IMR-90 (cell line): ENCODE measurements at regions not wholly inside any gene's neighbourhood (a gene's known extent, or its start where the extent isn't known, plus 50 kb on each side); places are given as distances from the start of the nearest gene placed in this dataset.

ENCODE experiments used
- ATAC-seq: fragments of 200-7000 bp; cut with Tn5 transposase; 2 replicates; pipeline ENCODE4 v1.9.1; 2020; ENCODE audit warnings: low read depth, mild to moderate bottlenecking, moderate library complexity
- BruUV-seq: library from RNA; stranded (reverse); fragments of 400-500 nt; replicated peaks from 2 replicates; lab custom pipeline; 2021; lab: Mats Ljungman, UMichigan
- CTCF ChIA-PET: fragments of 300-600 bp; formaldehyde crosslinking; extraction: SDS; loops from one replicate; lab custom pipeline; 2021; ENCODE audit warnings: antibody characterized with exemption; lab: Yijun Ruan, JAX
- POLR2A ChIA-PET: fragments of 300-600 bp; sonication (Branson Sonifier 250); formaldehyde crosslinking; loops from one replicate; lab custom pipeline; 2022; ENCODE audit warnings: antibody characterized with exemption; ENCODE audit not compliant: unreplicated experiment; lab: Charles Lee
- DNase-seq: peaks from one replicate; pipeline ENCODE4 v3.0.0; 2013
- H2AFZ ChIP-seq: replicated peaks from 2 replicates; pipeline ENCODE3; 2013; ENCODE audit warnings: low read length, mild to moderate bottlenecking; ENCODE audit not compliant: poor library complexity
- H2AK5ac ChIP-seq: 2 replicates; pipeline ENCODE4 v1.6.1; 2013; ENCODE audit warnings: low read depth, low read length, inconsistent platforms
- H2AK9ac ChIP-seq: replicated peaks from 2 replicates; pipeline ENCODE3; 2013; ENCODE audit warnings: mild to moderate bottlenecking, low read depth, low read length, moderate library complexity; ENCODE audit not compliant: poor library complexity
- H2BK120ac ChIP-seq: 2 replicates; pipeline ENCODE4 v1.6.1; 2013; ENCODE audit warnings: low read depth, low read length, inconsistent platforms
- H2BK15ac ChIP-seq: 3 replicates; pipeline ENCODE4 v1.6.1; 2013; ENCODE audit warnings: low read depth, low read length, inconsistent platforms
- H2BK20ac ChIP-seq: 2 replicates; pipeline ENCODE4 v1.6.1; 2013; ENCODE audit warnings: low read depth, mild to moderate bottlenecking, inconsistent platforms, low read length, moderate library complexity
- H2BK5ac ChIP-seq: 2 replicates; pipeline ENCODE4 v1.6.1; 2013; ENCODE audit warnings: mild to moderate bottlenecking, low read depth, low read length, inconsistent platforms; ENCODE audit not compliant: poor library complexity, severe bottlenecking
- H3K14ac ChIP-seq: replicated peaks from 2 replicates; pipeline ENCODE4 v1.6.1; 2013; ENCODE audit warnings: low read depth, low read length, inconsistent platforms
- H3K18ac ChIP-seq: 2 replicates; pipeline ENCODE4 v1.6.1; 2013; ENCODE audit warnings: low read depth, low read length, control low read depth
- H3K23ac ChIP-seq: 2 replicates; pipeline ENCODE4 v1.6.1; 2013; ENCODE audit warnings: low read depth, low read length, inconsistent platforms
- H3K27ac ChIP-seq: 2 replicates; pipeline ENCODE4 v1.5.1; 2013; ENCODE audit warnings: mild to moderate bottlenecking, control low read depth, low read length; ENCODE audit not compliant: insufficient read depth
- H3K27me3 ChIP-seq: 2 replicates; pipeline ENCODE4 v1.6.1; 2013; ENCODE audit warnings: low read length; ENCODE audit not compliant: control insufficient read depth, insufficient read depth
- H3K36me3 ChIP-seq: 2 replicates; pipeline ENCODE4 v1.6.1; 2013; ENCODE audit warnings: low read length, mixed read lengths; ENCODE audit not compliant: control insufficient read depth, insufficient read depth
- H3K4ac ChIP-seq: 2 replicates; pipeline ENCODE4 v1.6.1; 2013; ENCODE audit warnings: low read depth, low read length, inconsistent platforms
- H3K4me1 ChIP-seq: 2 replicates; pipeline ENCODE4 v1.6.1; 2013; ENCODE audit warnings: low read length, mixed read lengths; ENCODE audit not compliant: control insufficient read depth, insufficient read depth
- H3K4me2 ChIP-seq: 2 replicates; pipeline ENCODE4 v1.6.1; 2013; ENCODE audit warnings: low read depth, mild to moderate bottlenecking, control low read depth, low read length, moderate library complexity
- H3K4me3 ChIP-seq: 2 replicates; pipeline ENCODE4 v1.5.1; 2013; ENCODE audit warnings: low read depth, mild to moderate bottlenecking, control low read depth, low read length, moderate library complexity; ENCODE audit not compliant: insufficient read depth
- H3K56ac ChIP-seq: 2 replicates; pipeline ENCODE4 v1.6.1; 2013; ENCODE audit warnings: low read length, inconsistent platforms; ENCODE audit not compliant: insufficient read depth; ENCODE audit errors: extremely low read depth
- H3K79me1 ChIP-seq, 2 experiments: 2 replicates each; pipeline ENCODE4 v1.6.1; 2013; ENCODE audit warnings: low read length in 2 of 2, inconsistent platforms in 1 of 2, low read depth in 1 of 2
- H3K9ac ChIP-seq: 2 replicates; pipeline ENCODE4 v1.6.1; 2013; ENCODE audit warnings: low read depth, low read length, control low read depth
- H3K9me1 ChIP-seq: 2 replicates; pipeline ENCODE4 v1.6.1; 2013; ENCODE audit warnings: low read length, inconsistent platforms; ENCODE audit not compliant: insufficient read depth
- H3K9me3 ChIP-seq: 2 replicates; pipeline ENCODE4 v1.6.1; 2013; ENCODE audit warnings: low read length; ENCODE audit not compliant: control insufficient read depth, insufficient read depth
- H4K20me1 ChIP-seq: 2 replicates; pipeline ENCODE4 v1.6.1; 2013; ENCODE audit warnings: low read length, inconsistent platforms; ENCODE audit not compliant: insufficient read depth
- H4K5ac ChIP-seq: 2 replicates; pipeline ENCODE4 v1.6.1; 2013; ENCODE audit warnings: mild to moderate bottlenecking, low read depth, low read length, control low read depth
- H4K8ac ChIP-seq, 2 experiments: 2 replicates each; pipeline ENCODE4 v1.6.1; 2013; ENCODE audit warnings: low read depth in 2 of 2, low read length in 2 of 2, control low read depth in 1 of 2, inconsistent platforms in 1 of 2
- H4K91ac ChIP-seq: 2 replicates; pipeline ENCODE4 v1.6.1; 2013; ENCODE audit warnings: low read depth, low read length, inconsistent platforms; ENCODE audit not compliant: insufficient read depth
- BHLHE40 ChIP-seq: fragments of 150-350 bp; IDR thresholded peaks from 2 replicates; pipeline ENCODE4 v1.6.1; 2016; ENCODE audit warnings: mild to moderate bottlenecking, low read depth, low read length
- CEBPB ChIP-seq: IDR thresholded peaks from 2 replicates; pipeline ENCODE4 v1.6.1; 2012; ENCODE audit warnings: low read depth, low read length, improper control_type of control experiment
- CHD1 ChIP-seq: IDR thresholded peaks from 2 replicates; pipeline ENCODE4 v1.6.1; 2012; ENCODE audit warnings: low read depth, low read length, improper control_type of control experiment
- ELK1 ChIP-seq: fragments of 150-350 bp; IDR thresholded peaks from 2 replicates; pipeline ENCODE4 v1.6.1; 2016; ENCODE audit warnings: low read depth, mild to moderate bottlenecking, low read length, moderate library complexity, borderline replicate concordance
- FOS ChIP-seq: fragments of 150-350 bp; IDR thresholded peaks from 2 replicates; pipeline ENCODE4 v1.6.1; 2016; ENCODE audit warnings: low read depth, low read length
- MAFK ChIP-seq: IDR thresholded peaks from 2 replicates; pipeline ENCODE4 v1.6.1; 2012; ENCODE audit warnings: low read depth, low read length, improper control_type of control experiment
- MAZ ChIP-seq: IDR thresholded peaks from 2 replicates; pipeline ENCODE4 v1.6.1; 2012; ENCODE audit warnings: low read depth, mild to moderate bottlenecking, low read length, improper control_type of control experiment, moderate library complexity, borderline replicate concordance
- MXI1 ChIP-seq: IDR thresholded peaks from 2 replicates; pipeline ENCODE4 v1.6.1; 2012; ENCODE audit warnings: low read depth, mild to moderate bottlenecking, low read length, moderate library complexity, borderline replicate concordance
- NFE2L2 ChIP-seq: fragments of 150-350 bp; IDR thresholded peaks from 2 replicates; pipeline ENCODE4 v1.6.1; 2016; ENCODE audit warnings: low read depth, mild to moderate bottlenecking, low read length
- POLR2A ChIP-seq: IDR thresholded peaks from 2 replicates; pipeline ENCODE4 v1.6.1; 2012; ENCODE audit warnings: mild to moderate bottlenecking, low read depth, low read length
- RAD21 ChIP-seq: IDR thresholded peaks from 2 replicates; pipeline ENCODE4 v1.6.1; 2012; ENCODE audit warnings: low read length, improper control_type of control experiment
- RCOR1 ChIP-seq: IDR thresholded peaks from 2 replicates; pipeline ENCODE4 v1.6.1; 2012; ENCODE audit warnings: mild to moderate bottlenecking, low read length, improper control_type of control experiment; ENCODE audit not compliant: insufficient replicate concordance
- RFX5 ChIP-seq: IDR thresholded peaks from 2 replicates; pipeline ENCODE4 v1.8.0; 2012; ENCODE audit warnings: low read depth, mild to moderate bottlenecking, low read length, moderate library complexity
- SMC3 ChIP-seq: fragments of 150-350 bp; IDR thresholded peaks from 2 replicates; pipeline ENCODE4 v1.6.1; 2016; ENCODE audit warnings: low read depth, mild to moderate bottlenecking, antibody characterized with exemption, low read length, moderate library complexity
- WGBS, 2 experiments: methylation state at CpG; one replicate each; pipeline versions ENCODE4 v1.1.5 to v1.1.7; 2013; ENCODE audit warnings: missing lambda C conversion rate in 2 of 2; ENCODE audit not compliant: insufficient read length in 1 of 2; ENCODE audit errors: extremely low coverage in 2 of 2; 5-methylcytosine and 5-hydroxymethylcytosine counted together
- dilution Hi-C: fragments of 300-500 bp; cut with HindIII; formaldehyde crosslinking; loops from one replicate; pipeline ENCODE4 v1.14.3; 2018; ENCODE audit warnings: low sequenced_read_pairs; ENCODE audit not compliant: unreplicated experiment
- in situ Hi-C: fragments of 300-500 bp; cut with MboI; formaldehyde crosslinking; loops from 3 replicates; pipeline ENCODE4 v1.14.3; 2019; ENCODE audit warnings: low sequenced_read_pairs, inconsistent platforms, mixed read lengths
- intact Hi-C: fragments of 100-400 bp; cut with micrococcal nuclease; formaldehyde crosslinking; loops from 2 replicates; pipeline ENCODE4 v1.10.0; 2022
- TF ChIP-seq, protein P1 (sequence below): conservative IDR thresholded peaks from 2 replicates; pipeline ENCODE4 v1.5.1; 2012; ENCODE audit warnings: mild to moderate bottlenecking, low read depth, low read length, improper control_type of control experiment
- TF ChIP-seq, protein P2 (sequence below): fragments of 150-350 bp; IDR thresholded peaks from 2 replicates; pipeline ENCODE4 v1.6.1; 2017; ENCODE audit warnings: mild to moderate bottlenecking, antibody characterized with exemption, low read length, low read depth

DNA sequence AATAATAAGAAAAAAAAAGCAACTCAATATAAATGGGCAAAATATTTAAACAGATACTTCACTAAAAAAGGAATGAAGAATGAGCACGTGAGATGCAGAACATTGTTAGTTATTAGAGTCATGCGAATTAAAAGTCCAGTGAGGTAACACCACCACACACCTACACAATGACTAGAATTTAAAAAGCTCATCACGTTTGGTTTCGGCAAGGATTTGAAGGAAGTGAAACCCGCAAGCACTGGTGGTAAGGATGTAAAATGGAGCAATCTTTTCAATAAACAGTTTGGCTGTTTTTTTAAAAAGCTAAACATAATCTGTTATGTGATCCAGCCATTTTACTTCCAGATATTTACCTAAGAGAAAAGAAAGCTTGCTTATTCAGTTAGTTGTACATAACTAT is 1181.6 kb upstream of the CELF4 start:
- ChIA-PET CTCF (no interaction called here), POLR2A (no interaction called here)
- no peaks in the 10 kb centered on the region for H3K79me1 ChIP-seq
- H3K9me3 ChIP-seq = no peaks in the 10 kb centered on the region; the same call in 1 of the 2 replicates
- H3K27me3 ChIP-seq = no peaks in the 10 kb centered on the region
- no CpG with 5 or more reads among the region's 5 CpGs for WGBS, 2 experiments
- H2BK20ac ChIP-seq = no peak overlapping the region
- in situ Hi-C loops (no loop called here), dilution Hi-C loops (no loop called here), intact Hi-C loops (no loop called here)
- no peak overlapping the region for H2BK5ac ChIP-seq
- ATAC-seq (no peak), DNase-seq (no peak)
- TF ChIP-seq MAFK = no peak
- TF ChIP-seq CHD1 = no peak
- TF ChIP-seq POLR2A = no peak
- TF ChIP-seq BHLHE40 = no peak
- TF ChIP-seq RAD21 = no peak
- no peak for TF ChIP-seq RFX5
- no peak for TF ChIP-seq MAZ
- no peak for TF ChIP-seq CEBPB
- TF ChIP-seq ELK1 = no peak
- no peak for TF ChIP-seq RCOR1
- TF ChIP-seq, protein P1, sequence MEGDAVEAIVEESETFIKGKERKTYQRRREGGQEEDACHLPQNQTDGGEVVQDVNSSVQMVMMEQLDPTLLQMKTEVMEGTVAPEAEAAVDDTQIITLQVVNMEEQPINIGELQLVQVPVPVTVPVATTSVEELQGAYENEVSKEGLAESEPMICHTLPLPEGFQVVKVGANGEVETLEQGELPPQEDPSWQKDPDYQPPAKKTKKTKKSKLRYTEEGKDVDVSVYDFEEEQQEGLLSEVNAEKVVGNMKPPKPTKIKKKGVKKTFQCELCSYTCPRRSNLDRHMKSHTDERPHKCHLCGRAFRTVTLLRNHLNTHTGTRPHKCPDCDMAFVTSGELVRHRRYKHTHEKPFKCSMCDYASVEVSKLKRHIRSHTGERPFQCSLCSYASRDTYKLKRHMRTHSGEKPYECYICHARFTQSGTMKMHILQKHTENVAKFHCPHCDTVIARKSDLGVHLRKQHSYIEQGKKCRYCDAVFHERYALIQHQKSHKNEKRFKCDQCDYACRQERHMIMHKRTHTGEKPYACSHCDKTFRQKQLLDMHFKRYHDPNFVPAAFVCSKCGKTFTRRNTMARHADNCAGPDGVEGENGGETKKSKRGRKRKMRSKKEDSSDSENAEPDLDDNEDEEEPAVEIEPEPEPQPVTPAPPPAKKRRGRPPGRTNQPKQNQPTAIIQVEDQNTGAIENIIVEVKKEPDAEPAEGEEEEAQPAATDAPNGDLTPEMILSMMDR = no peak
- TF ChIP-seq, protein P2, sequence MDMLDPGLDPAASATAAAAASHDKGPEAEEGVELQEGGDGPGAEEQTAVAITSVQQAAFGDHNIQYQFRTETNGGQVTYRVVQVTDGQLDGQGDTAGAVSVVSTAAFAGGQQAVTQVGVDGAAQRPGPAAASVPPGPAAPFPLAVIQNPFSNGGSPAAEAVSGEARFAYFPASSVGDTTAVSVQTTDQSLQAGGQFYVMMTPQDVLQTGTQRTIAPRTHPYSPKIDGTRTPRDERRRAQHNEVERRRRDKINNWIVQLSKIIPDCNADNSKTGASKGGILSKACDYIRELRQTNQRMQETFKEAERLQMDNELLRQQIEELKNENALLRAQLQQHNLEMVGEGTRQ = no peak
- TF ChIP-seq MXI1 = no peak
- TF ChIP-seq NFE2L2 = no peak
- no peak for TF ChIP-seq FOS
- no peak for TF ChIP-seq SMC3
- no peaks in the 10 kb centered on the region for H4K20me1 ChIP-seq
- H4K5ac ChIP-seq = no peak overlapping the region
- no peaks in the 10 kb centered on the region for H3K4me1 ChIP-seq
- H3K14ac ChIP-seq = no peak overlapping the region
- no peak overlapping the region for H2BK120ac ChIP-seq
- H3K27ac ChIP-seq = no peak overlapping the region
- no peak overlapping the region for H3K18ac ChIP-seq
- no peak overlapping the region for H3K4me3 ChIP-seq
- H3K4ac ChIP-seq = no peak overlapping the region
- no peak overlapping the region for H3K23ac ChIP-seq
- no peak overlapping the region for H2AK9ac ChIP-seq
- H2AFZ ChIP-seq = no peak overlapping the region
- no peak overlapping the region for H2BK15ac ChIP-seq
- no peaks in the 10 kb centered on the region for H3K36me3 ChIP-seq
- H3K4me2 ChIP-seq = no peak overlapping the region
- H4K91ac ChIP-seq = no peak overlapping the region
- H4K8ac ChIP-seq = no peak overlapping the region
- no peak overlapping the region for H3K9ac ChIP-seq
- H3K9me1 ChIP-seq = no peaks in the 10 kb centered on the region
- H2AK5ac ChIP-seq = no peak overlapping the region
- BruUV-seq = no TSS peak
- H3K56ac ChIP-seq = no peak overlapping the region
